Glomerular visceral epithelial cell (primary cell): ENCODE measurements at regions not wholly inside any gene's neighbourhood (a gene's known extent, or its start where the extent isn't known, plus 50 kb on each side); places are given as distances from the start of the nearest gene placed in this dataset.

ENCODE experiments used
- DNase-seq: peaks from one replicate; pipeline ENCODE4 v3.0.0-alpha.2; 2016; ENCODE audit errors: extremely low spot score

DNA sequence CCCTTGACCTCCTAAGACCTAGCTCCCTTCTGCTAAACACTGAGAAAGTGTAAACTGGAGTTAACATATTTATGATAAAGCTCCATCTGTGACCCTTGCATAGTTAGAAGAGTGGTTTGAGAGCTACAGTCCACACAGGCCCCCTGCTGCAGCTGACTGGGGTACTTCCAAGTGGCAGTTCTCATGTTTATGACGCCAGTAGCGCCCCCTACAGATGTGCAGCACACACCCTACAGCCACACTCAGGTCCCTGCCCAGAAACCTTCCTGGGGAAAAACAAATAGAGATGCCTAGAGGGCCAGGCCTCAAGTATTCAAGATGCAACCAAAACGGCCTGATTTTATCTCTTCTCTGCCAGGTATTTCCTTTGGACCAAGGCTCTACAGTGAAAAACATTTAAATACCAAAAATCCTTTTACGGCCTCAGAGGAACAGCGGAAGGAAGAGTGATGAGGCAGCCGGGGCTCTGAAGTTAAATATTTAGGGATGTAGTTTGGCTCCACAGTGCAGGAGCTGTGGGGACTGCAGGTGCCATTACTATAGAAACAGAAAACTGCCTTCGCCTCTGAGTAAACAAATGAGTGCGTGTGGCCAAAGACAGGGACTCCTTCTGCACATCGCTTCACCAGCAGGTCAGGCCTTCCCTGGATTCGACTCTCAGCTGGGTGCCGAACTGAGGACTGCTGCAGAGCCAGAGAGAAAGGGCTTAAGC lies 553.1 kb downstream of the EFNB2 start:
- no peak for DNase-seq

GRCh38 chr13:105979131-105980011 lies 556.1 kb downstream of the EFNB2 start:
- DNase-seq = no peak

DNA sequence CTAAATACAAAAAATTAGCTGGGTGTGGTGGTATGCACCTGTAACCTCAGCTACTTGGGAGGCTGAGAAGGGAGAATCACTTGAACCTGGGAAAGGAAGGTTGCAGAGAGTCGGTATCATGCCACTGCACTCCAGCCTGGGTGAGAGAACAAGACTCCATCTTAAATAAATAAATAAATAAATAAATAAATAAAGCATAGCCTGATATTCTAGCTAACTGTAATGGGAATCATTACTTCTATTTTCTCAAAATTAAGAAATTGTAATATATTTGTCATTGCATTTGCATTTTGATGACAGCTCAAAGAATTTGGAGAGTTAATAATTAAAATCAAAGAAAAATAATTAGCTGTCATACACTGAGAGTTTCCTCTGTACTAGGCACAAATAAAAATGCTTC lies 561.1 kb downstream of the EFNB2 start:
- no peak for DNase-seq

DNA sequence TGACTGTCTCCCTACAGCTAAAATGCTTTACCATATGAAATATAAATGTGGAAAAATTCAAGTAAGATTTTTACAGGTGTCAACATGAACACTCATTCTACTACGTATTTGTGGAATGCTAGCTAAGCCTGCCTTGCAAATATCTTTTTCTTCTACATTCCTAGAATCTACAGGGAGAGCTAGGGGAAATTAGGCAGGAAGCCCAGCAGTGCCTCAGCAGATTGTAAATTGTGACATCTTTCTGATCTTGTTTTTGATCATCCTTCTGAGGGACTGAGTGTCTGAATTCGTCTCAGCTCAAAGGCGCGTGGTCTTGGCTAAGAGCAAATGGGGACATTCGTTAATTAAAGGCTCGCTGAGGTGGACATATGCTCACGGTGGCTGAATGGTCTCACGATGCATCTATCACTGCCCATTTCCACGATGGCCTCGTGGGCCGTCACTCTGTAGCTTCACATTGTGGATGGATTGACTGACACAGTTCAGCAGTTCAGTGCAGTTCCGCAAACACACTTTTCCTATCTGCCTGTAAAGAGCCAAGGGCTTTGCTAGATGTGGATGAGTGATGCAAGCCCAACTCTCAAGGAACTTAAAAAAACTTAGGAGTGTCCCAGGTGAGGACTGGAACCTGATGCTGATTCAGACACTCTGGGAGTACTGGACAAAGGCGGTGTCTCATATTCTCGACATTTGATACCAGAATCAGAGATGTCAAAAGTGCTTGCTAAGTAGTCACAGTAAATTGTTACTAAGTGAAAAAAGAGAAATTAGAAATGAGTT lies 562.5 kb downstream of the EFNB2 start:
- DNase-seq = no peak

DNA sequence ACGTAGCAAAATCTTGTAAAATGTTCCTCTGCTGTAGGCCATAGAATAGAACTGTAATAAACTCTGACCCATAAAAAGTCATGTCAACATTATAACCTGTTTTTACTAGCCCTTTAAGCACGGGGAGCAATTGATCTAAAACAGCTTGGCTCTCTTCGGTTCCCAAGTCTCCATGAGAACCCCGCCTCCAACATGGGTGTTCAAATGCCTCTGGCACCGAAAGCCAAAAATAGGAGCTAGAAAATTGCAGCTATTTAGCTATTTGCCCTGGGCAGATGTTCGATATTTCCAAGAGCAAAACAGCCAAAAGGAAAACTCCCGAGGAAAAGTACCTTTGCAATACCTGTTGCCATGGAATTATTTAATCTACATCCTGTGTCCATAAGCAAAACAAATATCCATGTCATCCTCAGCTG lies 563.1 kb downstream of the EFNB2 start:
- DNase-seq = no peak

- no peak for DNase-seq
These were observed 563.7 kb downstream of the EFNB2 start for GRCh38 chr13:105971738-105972137.

DNA sequence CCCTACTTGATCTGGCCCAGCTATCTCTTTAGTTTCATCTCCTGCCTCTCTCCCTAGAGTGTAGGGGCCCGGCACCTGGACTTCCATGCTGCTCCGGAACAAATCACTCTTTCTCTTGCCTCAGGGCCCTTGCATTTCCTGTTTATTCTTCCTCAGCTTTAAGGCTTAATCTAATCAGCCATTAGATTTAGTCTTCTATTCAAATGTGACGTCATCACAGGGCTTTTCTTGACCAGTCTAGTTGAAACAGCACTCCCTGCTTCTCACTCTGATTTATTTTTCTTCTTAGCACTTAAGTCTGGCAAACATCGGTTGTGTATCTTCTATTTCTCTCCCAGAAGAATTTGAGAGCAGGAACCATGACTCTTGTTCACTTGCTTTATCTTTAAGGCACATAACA lies 564.1 kb downstream of the EFNB2 start:
- no peak for DNase-seq

- DNase-seq = peak; percentile 83
These were observed 565.7 kb downstream of the EFNB2 start for GRCh38 chr13:105969761-105970160.

- no peak for DNase-seq
These were observed 569.6 kb downstream of the EFNB2 start for GRCh38 chr13:105965910-105966309.

DNA sequence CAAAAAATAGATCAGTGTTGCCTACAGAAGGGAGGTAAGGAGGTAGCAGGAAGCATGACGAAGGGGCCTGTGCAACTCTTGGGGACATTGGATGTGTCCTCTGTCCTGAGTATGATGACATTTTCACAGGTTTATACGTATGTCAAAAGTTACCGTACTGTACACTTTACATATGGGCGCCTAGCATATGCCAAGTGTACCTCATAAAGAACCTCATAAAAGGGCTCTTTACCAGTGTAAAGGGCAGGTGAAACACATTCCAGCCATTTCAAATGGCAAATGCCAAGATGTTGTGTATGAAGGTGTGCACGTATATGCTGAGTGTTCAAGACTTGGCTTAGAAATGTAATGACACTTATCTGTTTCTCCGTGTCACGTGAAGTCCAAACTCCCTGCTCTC lies 573.4 kb downstream of the EFNB2 start:
- DNase-seq = no peak

DNA sequence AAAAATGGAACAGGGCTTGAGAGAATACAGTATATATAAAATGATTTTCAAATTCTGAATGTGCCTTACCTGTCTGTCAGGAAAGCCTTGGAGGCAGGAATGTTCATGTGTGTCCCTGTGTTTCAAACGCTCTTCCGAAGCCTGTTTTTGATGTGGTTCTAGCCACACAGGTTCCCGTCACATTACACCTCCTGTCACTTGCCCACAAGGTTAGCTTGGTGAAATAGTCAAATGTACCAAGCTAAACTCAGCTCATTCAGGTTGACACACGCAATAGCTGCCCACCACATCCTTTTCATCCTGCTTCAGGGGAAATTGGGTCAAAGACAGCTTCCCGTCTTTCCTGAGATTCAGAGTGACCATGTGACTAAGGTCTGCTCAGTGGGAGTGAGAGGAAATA lies 574.0 kb downstream of the EFNB2 start:
- no peak for DNase-seq

GRCh38 chr13:105960326-105960725 lies 575.1 kb downstream of the EFNB2 start:
- DNase-seq = no peak

DNA sequence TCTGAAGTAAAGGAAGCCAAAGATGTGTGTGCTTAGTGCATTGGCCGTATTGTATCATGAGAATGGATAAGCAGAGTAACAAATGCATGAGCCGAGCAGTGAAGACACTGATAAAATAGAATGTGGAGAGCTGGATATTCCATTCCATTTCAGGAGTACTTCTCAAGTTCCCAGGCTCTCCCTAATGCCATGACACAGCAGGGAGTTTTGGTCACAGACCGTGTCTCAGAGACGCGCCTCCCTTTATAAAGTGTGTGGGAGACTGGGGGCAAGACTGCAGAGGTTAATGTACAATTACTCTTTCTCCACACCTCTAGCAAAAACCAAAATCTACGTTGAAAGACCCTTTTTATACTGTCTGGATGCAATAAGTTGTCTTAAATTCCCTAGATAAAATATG lies 575.6 kb downstream of the EFNB2 start:
- no peak for DNase-seq

DNA sequence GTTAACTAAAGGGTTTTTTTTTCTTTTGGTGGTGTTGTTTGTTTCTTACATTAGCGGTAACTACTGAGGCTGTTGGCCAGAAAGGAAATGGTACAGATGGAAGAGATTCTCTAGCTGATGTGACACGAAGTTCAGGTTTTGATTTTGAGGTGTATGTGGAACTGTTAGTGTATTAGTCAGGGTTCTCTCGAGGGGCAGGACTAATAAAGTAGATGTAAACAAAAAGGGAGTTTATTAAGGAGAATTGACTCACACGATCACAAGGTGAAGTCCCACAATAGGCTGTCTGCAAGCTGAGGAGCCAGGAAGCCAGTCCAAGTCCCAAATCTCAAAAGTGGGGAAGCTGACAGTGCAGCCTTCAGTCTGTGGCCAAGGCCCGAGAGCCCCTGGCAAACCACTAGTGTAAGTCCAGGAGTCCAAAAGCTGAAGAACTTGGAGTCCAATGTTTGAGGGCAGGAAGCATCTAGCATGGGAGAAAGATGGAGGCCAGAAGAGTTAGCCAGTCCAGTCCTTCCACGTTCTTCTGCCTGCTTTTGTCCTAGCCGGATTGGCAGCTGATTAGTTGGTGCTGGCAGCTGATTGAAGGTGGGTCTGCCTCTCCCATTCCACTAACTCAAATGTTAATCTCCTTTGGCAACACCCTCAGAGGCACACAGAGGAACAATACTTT lies 577.6 kb downstream of the EFNB2 start:
- DNase-seq = no peak

- DNase-seq = no peak
These were observed 578.5 kb downstream of the EFNB2 start for GRCh38 chr13:105956921-105957320.

DNA sequence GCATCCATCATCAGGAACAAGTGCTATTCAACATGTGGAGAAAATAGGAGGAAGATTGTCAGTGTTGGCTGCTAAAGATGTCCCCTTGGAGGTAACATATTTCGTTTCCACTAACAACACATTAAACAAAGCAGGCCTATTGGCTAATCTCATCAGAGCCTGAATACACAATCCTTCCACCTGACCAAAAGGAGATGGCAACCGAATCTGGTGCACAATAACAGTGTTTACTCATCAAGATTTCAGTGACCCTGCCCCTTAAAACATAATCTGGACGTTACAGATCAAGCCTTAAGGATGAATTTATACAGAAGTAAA lies 582.5 kb downstream of the EFNB2 start:
- DNase-seq = no peak

- DNase-seq = no peak
These were observed 583.1 kb downstream of the EFNB2 start for GRCh38 chr13:105952233-105952972.

- no peak for DNase-seq
These were observed 587.3 kb downstream of the EFNB2 start for GRCh38 chr13:105948143-105948542.

GRCh38 chr13:105940882-105941281 lies 594.6 kb downstream of the EFNB2 start:
- no peak for DNase-seq

DNA sequence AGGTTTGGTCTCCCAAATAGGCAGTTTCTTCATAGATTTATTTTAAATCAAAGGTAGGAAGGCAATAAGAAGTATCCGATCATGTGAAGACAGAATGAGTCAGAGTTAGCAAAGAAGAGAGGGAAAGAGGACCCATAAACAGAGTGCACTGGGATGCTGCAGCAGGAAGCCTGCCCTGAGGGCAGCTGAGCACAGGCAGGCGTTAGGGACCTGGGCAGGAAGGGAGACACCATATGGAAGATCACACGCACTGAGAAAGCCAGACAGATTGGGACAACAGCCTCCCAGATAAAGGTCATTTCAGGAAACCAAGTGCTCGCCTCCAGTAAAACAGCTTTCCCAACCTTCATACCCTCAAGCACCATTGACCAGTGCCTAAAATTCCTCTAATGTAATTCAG lies 598.0 kb downstream of the EFNB2 start:
- no peak for DNase-seq

DNA sequence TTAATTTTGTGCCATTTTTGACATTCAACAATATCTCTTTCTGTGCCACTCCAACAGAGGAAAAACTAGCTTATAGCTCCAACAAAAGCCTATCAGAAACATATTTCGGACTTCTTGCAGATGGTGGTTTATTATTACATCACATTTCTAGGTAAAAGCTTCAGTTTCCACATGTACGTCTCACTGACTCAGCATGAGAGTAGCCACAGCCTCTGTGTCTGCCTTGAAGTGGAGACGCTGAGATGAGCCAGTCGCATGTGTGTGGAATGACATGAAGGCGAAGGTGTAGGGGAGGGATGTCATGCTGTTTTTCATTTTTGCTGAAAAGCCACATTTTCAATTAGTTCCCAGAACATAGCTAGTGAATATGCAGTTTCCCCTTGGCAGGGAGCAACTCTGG lies 598.6 kb downstream of the EFNB2 start:
- no peak for DNase-seq
